HG02884 (cell line): ENCODE measurements at regions not wholly inside any gene's neighbourhood (a gene's known extent, or its start where the extent isn't known, plus 50 kb on each side); places are given as distances from the start of the nearest gene placed in this dataset.

Experiments
- ATAC-seq: cut with Tn5 transposase; IDR thresholded peaks from one replicate; pipeline ENCODE4 v1.9.1; 2021; ENCODE audit warnings: mild to moderate bottlenecking, moderate library complexity; ENCODE audit not compliant: unreplicated experiment

DNA sequence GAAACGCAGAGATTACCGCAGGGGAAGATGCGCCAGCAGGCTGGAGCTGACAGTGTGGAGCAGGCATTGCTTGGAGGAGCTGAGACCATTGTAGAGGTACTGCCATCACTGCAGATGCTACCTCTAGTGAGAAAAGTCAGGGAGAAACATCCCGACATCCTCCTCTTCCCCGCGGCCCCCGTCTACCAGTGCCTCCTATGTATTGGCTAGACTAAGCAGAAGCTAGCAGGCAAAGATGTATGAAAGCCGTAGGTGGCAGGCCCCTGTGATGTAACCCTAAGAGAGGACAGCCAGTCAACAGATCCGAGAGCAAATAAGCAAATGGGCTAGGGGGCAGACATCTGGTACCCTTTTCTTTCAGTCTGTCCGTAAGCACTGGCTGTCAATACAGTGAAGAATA, 115.5 kb upstream of the ACTBL2 start:
- ATAC-seq = no peak

DNA sequence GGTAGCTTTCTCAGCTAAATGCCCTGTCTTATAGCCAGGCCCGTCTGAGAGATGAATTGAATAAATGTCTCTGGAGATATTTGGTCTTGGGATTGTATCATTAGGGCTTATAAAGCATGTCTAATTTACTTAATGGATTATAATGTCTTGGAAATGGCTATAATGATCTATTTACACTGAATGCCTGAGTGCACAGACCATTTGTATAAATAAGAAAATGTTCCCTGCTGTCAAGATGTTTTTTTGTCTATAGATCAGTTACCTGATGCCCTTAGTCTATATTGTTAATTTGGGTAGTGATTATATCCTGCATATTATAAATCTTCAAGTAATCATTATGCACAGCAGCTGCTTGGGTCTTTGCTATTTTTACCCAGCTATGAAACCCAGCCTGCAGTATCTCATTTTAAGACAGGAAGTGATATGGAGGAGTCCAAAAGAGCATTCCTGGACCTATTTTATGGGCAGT, 112.9 kb upstream of the ACTBL2 start:
- no peak for ATAC-seq

DNA sequence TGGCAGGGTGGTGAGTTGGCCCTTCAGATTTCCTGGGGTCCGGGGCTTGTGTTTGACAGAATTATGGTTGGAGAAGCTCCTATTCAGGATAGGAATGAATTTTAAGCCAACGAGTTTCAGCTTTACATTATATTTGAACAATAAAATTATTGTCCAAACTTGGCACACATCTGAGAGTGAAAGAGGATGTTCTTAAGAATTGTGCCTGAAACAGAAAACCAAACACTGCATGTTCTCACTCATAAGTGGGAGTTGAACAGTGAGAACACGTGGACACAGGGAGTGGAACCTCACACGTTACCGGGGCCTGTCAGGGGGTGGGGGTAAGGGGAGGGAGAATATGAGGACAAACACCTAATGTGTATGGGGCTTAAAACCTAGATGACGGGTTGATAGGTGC, 111.8 kb upstream of the ACTBL2 start:
- no peak for ATAC-seq

DNA sequence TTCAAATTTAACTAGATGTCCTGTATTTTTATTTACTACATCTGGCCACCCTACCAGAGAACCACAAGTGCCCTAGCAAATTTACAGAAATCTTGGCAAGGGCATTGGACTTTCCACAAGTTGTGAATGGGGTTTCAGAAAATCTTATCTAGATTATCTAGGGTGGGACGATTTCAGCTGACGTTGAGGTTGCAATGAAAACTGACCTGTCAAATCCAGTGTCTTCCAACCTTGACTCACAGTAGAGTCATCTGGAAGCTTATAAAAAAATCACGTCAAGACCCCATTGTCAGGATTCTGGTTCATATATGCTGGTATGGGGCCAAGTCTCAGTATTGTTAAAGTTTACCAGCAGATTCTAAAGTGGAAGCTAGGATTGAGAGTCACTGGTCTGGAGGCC, 109.6 kb upstream of the ACTBL2 start:
- ATAC-seq = no peak

DNA sequence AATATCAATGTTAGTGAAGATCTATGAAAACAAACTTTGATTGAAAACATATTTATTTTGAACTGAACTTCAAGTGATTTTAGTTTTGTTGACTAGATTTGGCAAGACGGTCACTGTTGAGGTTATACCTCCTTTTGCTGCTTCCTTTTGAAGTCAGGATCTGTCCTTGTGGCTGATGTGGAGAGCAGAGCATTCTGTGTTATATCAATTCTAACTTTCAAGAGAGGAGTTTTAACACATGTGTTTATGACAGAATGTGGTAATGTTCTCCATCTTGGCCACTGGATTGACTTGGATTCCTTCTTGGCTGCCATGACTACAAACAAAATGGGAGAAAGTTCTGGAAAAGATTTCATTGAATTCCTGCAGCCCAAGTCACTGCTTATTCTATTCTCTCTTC, 104.0 kb upstream of the ACTBL2 start:
- no peak for ATAC-seq

DNA sequence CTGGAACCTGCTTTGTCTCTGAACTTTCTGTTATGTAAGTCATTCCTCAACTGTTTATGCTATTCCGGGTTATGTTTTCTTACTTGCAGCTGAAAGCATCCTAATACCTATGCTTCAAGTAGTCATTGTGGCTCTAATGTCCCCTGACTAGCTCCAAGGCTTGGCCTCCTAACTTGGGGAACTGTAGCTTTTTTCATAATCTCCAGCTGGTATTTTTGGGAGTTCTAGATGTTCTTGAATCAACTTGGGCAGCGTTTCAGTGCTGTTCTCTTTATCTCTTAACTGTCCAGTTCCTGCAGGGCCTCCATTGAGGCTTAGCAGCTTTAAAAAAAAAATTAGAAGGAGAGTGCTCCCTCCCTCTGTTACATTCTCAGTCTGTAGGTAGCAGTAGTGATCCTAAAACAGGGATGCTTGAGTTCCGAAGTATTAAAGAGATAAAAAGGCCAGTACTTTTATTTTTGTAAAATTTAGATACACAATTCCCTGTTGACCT, 100.0 kb upstream of the ACTBL2 start:
- ATAC-seq = no peak

DNA sequence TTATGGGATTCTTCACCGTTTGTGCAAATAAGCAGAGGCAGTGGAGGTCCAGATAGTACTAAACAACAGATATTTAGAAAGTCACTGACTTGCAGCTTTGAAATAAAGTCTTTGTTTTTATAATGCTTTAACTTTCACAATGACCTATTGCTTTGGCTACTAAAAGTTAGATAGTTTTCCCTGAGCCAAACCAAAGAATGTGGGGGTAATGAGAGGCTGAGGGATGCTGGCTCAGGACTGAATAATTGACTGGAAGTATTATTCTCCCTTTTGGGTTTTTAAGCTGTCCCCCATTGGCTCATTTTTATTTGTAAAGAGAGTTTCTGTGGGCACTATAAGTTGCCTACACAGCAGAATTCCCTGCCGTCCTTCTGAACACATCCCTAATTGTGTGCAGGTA, 99.2 kb upstream of the ACTBL2 start:
- ATAC-seq = no peak

DNA sequence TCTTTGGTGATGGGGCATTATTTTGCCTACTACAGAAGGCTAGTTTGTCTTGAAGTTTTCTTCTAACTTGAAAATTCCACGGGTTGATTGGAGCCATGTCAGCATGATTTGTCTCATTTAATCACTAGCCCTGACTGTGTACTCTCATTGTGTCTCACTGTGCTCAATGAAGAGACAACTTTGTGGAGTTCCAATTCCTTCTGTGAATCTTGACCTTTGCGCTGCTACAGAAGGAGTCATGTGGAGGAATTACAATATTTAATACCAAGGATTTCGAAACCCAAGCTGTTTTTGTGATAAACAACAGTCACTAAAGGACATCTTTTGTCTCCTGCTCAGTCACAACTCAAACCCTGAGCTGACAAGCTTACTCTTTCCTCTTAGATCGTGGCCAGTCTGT, 98.6 kb upstream of the ACTBL2 start:
- ATAC-seq = no peak

DNA sequence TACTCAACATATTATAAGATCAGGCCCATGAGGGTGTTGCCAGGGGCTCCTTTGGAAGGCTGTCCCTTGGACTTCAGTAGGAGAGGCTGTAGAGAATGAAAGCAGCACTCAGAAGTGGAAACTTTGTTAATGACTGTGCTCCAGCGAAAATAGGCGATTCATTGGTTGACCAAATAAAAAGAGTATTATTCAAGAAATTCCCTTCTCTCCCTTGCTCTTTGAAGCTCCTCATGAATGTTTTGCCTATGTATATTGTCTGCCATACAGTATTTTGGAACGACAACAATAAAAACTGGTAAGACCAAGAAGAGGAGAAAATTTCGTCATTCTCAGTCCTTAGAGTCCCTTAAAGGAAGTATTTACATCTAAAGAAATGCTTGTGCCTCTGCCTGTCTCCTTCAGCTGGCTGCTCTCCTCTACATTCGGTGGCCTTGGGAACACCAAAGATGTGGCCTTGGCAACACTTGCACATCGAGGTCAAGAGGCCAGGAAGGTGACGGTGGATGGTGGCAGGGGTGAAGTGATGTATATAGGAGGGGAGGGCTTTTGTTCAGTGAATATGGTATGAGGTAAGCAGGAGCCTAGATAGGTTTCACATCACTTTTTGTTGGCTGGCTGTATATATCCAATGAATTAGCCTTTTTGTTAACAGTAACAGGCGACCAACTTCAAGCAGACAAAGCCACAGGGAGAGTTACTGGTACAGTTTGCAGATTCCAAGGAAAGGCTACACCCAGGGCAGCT, 95.0 kb upstream of the ACTBL2 start:
- no peak for ATAC-seq

DNA sequence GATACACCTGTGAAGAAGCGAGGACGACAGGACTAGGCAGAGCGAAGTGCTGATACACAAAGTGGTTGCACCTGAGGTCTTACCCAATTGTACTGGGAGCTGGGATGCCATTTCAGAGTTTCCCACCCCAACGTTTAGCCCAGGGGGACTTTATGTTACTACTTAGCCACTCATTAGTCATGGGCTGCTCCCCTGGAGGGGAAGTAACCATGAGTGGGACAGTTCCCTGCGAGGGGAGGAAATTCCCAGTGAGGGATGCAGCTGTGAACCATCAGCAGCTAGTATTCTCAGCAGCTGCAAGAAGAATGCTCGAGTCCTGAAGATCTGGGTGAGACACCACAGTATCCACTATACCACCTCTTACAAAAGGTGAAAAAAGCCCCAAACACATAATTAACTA, 93.7 kb upstream of the ACTBL2 start:
- no peak for ATAC-seq

DNA sequence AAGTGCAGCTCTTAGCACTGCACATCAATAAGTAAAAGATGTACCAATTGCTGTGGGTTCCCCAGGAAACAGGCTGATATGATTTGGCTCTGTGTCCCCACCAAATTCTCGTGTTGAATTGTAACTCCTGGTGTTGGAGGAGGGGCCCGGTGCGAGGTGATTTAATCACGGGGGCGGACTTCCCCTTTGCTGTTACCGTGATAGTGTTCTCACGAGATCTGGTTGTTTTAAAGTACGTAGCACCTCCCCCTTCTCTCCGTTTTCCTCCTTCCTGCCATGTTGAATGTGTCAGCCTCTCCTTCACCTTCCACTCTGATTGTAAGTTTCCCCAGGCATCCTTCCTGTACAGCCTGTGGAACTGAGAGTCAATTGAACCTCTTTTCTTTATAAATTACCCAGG, 93.2 kb upstream of the ACTBL2 start:
- no peak for ATAC-seq

DNA sequence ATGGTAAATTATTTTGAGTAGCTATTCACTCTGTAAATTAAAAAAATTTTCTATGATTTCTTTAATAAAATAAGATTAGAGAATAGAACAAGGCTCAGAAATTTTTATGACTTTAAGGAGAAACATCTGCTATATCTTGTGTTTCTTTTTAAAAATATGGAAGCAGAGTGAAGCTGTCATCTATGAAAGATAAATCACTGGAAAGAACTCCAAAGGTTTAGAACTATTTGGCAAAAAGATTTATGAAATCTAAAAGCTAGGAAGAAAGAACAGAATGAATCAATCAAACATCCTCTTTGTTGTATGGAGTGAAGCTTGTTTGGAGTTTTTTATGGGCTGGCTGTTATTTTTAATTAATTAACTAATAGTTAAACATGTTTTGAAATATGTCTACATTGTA, 89.8 kb upstream of the ACTBL2 start:
- no peak for ATAC-seq

DNA sequence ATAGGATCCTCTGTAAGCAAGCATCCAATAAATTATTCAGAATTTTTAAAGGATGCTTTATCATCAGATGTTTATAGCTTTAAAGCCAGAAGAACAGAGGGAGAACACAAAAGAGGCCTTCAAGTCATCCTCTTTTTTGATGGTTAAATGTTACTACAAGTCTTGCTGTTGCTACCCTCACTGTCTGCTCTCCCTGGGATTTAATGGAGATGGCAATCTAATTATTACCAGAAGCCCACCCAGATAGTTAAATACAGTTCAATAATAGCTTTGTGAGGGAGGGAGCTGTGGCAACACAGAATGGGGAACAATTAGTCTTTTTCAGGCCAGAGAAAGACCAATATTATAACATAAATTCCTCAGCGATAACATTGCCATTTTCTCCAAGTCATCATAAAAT, 87.0 kb upstream of the ACTBL2 start:
- ATAC-seq = no peak

DNA sequence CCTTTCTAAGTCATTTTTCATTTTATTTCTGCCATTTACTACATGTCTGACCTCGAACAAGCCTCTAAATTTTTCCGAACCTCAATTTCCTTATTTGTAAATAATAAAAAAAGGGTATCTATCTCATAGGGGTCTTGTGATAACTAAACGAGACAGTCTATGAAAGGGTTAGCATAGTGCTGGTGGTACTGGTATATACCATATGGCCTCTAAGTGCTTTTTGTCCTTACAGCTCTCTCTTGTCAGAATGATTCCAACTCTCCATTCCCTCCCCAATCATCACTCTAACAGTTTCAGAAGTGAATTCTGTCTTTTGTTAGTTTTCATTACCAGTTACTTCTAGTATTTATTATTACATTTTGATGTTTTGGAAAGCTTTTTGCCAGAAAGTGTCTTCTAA, 85.5 kb upstream of the ACTBL2 start:
- ATAC-seq = no peak

DNA sequence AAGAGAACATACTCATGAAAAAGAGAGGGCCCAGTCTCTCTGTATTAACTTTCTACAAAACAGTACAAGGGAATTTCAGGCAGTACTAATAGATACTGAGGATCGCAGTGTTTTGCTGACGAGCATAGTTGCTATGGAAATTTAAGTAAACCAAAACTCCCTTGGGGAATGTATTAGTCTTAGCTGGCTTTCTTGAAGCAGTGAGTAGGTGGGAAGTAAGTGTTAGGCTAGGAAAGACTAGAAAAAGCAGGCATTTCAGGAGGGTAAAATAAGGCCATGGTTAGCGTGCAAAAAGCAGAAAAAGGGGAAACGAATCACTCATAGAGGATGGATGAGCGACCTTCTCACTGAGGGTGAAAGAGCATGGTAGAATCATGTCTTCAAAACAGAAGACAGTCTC, 84.3 kb upstream of the ACTBL2 start:
- peak; percentile 77 for ATAC-seq

DNA sequence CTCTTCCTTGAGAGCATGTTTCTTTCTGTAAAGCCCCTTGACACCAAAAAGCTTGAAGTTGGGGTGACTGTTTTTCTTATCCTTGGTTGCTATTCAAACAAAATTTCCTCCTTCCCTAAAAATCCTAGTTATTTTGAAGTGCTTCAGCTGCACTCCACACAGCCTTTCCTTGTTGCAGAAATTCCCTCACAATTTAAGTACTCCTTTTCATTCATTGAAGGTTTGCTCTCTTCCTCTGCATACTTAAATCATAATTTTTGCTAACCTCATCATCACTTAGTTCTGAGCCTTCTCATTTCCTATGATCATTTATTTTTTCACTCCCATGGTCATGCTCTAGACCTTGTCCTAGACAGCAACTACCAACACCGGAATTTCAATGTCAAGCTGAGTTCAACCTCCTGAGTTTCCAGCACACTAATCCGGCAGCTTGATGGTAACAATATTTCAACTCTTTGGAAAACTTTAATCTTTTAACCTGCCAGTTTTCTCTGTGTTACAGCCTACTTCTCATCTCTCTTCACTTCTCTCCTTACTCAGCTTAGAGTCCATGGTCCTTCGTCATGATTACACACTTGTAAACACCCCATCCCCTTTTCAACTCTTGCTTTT, 78.7 kb upstream of the ACTBL2 start:
- no peak for ATAC-seq

DNA sequence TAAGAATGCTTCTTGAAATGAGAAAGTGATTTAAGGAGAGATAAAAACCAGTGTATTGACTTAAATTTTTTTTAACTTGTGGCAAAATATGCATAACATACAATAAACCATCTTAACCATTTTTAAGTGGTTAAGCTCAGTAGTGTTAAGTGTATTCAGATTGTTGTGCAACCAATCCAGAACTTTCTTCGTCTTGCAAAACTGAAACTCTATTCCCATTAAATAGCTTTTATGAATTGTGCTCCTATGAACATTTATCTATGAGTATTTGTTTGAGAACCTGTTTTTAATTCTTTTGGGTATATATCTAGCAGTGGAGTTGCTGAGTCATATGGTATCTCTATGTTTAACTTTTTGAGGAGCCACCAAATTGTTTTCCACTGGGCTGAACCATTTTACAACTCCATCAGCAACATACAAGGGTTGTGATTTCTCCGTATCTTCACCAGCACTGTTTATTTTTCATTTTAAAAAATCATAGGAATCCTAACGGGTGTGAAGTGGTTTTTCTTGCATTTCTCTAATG, 76.6 kb upstream of the ACTBL2 start:
- ATAC-seq = no peak

DNA sequence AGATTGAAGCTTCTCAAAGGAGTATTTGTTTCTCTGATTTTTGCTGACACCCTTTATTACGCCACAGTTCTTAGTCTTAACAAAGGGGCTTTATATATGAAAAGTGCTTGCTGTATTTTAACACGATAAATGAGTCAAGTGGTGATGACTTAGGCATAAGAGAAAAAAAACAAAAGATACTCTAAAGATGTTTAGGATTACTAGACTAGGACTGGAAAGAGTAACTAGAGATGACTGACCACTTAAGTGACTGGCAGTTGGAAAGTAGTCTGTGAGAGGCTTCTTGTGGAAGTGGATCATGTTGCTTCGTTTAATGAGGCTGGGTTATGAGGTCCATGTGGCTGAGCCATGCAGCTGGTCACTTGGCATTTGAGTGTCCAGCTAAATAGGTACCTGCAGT, 69.4 kb upstream of the ACTBL2 start:
- ATAC-seq = no peak

DNA sequence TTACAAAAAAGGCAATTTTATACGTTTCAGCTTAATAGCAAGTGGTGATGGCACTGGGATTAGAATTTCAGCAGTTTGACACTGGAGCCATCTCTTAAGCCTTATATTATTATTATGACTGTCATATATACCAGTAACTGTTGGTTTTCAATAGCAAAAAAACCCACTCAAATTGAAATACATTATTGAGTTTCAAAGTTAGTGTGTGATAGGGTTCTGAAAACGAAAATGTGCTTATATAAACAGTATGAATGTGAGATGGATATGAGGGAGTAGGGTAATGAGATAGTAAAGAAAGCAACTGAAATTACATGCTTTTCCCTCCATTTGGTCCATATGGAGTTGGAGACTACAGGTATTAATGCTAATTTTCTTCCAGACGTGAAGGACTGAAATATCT, 68.6 kb upstream of the ACTBL2 start:
- ATAC-seq = no peak

DNA sequence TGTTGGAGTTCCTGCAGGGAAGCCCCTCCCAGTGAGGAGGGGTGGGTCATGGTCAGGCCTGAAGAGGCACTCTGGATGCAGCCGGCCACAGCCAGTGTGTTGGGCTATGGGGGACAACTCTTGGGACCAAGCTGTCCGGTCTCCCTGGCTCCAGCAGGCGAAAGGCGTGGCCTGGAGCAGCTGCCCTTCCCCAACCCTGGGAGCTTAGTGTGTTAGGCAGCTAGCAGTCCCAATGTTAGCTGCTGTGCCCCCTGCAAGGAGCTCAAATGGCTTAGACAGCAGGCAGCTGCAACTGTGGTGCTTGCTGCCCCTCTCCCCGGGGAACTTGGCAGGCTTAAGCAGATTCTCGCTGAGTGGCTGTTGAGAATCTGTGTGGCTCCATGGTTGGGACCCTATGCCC, 67.5 kb upstream of the ACTBL2 start:
- no peak for ATAC-seq

DNA sequence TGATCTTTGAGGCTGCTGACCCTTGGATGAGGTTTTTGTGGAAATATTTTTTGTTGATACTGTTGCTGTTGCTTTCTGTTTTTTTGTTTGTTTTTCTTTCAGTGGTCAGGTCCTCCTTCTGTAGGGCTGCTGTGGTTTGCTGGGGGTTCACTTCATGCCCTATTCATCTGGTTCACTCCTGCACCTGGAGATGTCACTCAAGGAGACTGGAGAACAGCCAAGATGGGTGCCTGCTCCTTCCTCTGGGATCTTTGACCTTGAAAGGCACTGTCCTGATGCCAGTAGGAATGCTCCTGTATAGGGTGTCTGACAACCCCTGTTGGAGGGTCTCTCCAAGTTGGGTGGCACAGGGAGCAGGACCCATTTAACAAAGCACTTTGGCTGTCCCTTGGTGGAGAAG, 67.0 kb upstream of the ACTBL2 start:
- ATAC-seq = no peak

DNA sequence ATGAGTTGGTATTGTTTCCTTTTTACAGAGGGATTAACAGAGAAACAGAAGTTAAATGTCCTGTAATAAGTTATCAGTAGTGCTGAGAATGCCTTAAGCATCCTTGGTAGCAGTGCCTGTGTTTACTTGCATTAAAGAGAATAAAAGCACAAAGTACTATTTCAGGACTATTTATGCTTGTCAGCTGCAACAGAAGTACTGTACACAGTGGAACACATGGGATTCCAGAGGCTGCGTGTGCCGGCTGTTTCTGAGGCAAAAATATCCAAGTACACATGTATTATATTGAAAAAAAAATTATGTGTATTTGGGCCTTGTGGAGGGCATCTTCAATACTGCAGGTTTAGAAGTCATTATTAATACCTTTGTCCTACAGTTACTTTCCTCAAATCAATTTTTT, 58.2 kb upstream of the ACTBL2 start:
- ATAC-seq = no peak
